UCSD-AML1 (cell line): ENCODE measurements at regions not wholly inside any gene's neighbourhood (a gene's known extent, or its start where the extent isn't known, plus 50 kb on each side); places are given as distances from the start of the nearest gene placed in this dataset.

Experiments used
- DNase-seq: peaks from one replicate; lab custom pipeline; 2025; ENCODE audit not compliant: unreplicated experiment; lab: John Stamatoyannopoulos, UW

DNA sequence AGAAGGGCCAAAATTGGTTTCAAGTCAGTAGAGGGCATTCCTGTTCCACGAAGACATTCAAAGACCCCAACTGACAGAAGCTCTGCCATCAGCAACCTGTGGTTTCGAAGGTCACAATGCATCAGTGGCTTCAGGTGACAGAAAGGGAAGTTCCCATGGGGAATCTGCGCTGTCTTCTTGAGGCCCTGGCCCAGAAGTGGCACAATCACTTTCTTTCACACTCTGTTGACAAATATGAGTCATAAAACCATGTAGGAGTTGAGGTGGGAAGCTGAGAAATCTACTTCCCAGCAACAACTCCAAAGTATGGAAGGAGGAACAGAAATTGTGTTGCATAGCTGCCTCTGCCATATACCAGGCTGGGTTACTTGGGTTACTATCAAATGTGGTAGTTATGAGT lies 621.1 kb upstream of the FANCL start:
- DNase-seq, result no peak

DNA sequence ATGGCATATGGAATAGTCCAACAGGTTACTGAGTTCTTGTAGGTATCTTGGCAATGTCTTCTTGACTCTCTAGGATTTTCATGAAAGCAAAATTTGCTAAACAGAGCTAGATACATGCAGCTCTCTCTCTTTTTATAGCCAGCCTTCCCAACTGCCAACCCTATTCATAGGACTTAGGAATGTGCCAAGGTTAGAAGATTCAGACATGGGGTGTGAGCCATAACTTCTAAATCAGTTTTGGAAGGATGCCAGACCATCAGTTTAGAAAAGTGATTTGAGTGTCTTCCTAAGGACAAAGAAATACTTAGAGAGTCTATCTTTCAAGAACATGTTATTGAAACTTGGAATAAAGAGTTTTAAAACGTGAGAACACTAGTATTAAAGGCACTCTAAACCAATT lies 619.5 kb upstream of the FANCL start:
- no peak for DNase-seq

DNA sequence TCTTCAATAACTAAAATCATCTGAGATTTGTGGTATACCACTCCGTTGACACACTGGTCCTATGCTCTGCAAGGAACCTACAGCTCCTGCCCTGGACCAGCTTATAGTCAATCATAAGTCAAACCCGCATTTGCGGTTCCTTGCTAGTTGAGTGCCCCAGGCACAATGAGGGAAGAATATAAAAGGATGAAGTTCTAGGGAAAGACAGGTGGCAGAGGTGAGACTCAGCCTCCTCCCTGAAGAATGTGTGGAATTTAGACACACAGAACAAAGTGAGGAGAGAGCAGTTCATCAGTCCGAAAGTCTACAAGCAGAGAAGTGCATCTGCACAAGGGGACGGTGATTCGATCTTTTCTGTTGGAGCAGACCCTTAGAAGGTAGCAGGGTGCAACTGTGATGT lies 615.0 kb upstream of the FANCL start:
- no peak for DNase-seq

DNA sequence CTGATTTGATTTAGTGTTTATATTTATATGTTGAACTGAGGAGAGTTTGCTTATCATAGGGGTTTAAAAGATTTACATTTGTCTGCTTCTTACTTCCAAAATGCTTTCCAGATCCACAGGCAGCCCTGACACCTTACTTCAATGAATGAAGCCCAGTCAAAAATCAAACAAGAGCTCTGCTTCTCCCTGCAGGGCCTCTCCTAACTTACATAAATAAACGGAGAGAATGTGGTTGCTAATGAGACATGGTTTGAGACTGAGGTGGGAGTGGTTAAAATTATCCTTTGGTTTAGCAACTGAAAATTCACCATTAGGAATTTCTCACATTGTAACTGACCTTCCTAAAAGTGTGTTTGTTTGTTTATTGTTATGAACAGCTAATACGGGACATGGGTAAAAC lies 612.3 kb upstream of the FANCL start:
- DNase-seq, result no peak

DNA sequence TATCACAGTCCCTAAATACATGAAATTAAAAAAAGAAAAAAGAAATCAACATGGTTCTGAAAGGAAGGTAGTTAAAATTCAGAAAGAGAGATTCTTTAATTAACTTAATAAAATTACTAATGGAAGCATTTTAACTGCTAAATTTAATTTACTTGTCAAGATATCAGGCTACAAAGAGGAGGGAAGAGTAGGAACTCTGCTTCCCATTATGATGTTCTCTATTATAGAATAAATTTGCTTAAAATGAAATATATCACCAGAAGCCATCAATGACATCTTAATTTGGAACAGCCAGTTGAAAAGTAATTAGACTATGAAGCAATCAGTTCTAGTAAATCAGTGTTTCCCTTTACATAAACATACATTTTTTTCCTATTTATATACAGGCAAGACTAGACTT lies 611.8 kb upstream of the FANCL start:
- DNase-seq, result no peak

DNA sequence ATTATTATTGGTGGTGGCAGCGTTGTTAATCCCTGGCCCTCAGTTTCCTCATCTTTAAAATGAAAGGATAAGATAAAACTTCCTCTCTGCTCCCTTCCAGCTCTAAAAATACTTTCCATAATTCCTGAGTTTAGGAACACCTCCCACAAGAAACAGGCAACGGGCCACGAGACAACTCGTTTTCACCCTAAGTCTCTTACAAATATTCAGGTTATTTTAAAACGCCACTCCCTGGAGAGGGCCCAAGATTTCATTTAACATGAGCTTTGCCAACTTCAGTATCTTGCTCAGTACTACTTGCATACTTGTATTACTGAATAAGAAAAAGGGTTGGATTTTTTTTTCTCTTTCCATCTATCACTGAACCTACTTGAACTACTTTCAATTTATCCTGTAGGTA lies 611.1 kb upstream of the FANCL start:
- DNase-seq, result no peak

DNA sequence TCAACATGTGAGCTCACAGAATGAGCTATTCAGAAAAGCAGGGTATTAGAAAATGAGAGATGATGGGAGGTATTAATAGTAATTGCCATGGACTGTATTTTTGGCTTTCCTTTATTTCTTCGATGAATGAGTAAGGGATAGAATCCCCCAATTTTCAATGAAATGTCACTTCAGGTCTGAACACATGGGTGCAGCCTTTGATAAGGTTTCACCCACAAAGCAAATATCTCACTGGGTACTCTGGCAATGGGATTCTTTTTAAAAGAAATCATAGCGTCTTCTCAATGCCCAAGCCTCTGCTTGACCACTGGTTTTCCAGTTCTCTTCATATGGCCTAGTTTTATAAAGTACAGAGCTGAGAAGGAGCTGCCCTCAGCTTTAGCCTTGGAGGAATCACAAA lies 610.5 kb upstream of the FANCL start:
- DNase-seq, result no peak

DNA sequence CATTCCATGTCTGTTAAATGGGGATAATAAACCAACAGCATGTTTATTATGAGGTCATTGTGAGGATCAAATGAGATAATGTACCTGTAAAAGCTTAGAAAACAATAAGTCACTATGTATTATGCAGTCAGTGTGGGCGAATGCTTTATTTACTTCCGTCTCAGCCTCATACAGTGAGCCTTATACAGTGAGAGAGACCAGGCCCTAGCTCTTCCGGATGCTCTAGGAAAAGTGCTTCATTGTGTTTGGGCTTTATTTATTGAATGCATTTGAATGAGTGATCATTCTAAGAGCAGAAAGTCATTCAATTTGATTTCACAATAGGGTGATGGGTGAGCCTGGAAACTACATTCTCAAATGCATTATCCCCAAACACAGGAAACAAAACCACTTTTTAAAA lies 603.9 kb upstream of the FANCL start:
- DNase-seq, result no peak

DNA sequence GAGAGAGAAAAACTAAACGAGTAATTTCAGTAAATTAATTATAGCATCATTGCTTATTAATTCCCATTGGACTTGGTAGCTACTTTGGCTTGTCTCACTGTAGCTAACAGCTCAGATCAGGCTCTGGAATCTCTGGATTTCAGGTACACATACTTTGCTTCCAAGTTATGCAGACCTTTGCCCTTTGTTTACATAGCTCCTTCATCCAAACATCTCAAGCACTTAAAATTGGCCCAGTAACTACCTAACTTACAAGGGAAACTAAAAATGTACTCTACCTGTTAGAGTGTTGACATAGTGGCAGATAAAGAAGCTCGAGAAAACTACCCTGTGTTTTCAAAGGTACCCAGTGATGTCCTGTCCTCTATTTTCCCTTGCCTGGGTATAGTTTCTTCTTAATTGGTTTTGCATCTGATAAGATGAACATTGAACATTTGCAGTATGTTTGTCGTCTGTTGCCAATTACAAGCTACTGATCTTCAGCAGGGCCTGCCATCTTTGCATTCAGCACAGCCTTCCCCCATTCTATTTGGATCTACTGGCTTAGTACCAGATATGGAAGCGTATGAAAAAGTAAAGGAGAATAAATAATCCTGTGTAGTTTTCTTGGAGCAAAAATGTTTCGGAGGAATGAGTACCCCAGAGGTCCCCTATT lies 601.5 kb upstream of the FANCL start:
- DNase-seq, result no peak

DNA sequence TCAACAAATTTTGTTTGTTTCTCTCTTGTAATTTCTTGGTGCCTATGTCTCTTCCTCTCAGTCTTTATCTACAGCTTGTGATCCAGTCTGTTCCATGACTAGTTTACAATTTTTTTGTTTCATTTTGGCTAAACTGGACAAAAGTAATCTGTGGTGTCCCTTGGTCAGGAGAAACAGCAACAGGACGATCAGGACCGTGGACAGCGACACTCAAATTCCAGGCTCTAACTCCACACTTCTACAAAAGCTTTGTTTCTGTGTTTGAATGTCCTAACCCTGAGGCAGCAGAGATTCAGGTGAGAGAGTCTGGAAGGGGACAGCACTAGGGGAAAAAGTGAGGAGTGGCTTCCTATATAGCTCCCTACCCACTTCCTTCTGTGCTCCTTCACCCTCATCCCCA lies 593.3 kb upstream of the FANCL start:
- DNase-seq, result peak; percentile 39

DNA sequence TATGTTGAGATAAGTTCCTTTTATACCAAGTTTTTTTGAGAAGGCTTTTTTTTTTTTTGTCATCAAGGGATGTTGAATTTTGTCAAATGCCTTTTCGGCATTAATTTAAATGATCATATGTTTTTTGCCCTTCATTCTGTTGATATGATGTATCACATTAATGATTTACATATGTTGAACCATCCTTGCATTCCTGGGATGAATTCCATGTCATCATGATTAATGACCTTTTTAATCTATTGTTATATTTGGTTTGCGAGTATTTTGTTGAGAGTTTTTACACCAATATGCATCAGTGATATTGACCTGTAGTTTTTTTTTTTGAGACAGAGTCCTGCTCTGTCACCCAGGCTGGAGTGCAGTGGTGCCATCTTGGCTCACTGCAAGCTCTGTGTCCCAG lies 585.7 kb upstream of the FANCL start:
- DNase-seq, result no peak

DNA sequence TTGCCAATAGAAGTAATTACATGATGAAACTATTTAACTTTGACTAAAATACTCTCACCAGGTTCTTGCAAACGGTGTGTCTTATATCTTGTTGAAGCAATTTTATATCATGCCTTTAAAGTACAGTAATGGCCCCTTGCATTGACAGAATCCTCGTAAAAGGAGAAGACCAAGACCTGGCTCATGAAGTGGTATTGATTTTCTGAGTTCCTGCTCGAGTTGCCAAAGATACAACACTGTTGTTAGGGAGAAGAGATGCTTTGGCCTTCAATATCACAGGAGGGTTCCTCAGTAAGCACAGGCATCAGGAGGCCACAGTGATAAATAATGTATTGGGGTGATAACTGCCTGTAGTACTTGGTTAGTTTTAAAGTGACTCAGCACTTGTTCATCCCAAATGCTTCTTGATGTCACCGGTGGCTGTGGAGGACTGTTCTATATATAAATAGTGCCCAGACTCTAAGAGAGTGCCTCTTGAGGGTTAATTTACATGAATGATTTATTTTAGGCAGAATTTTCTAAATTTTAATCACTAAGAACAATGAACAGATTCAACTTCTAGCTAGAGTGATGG lies 571.7 kb upstream of the FANCL start:
- no peak for DNase-seq

DNA sequence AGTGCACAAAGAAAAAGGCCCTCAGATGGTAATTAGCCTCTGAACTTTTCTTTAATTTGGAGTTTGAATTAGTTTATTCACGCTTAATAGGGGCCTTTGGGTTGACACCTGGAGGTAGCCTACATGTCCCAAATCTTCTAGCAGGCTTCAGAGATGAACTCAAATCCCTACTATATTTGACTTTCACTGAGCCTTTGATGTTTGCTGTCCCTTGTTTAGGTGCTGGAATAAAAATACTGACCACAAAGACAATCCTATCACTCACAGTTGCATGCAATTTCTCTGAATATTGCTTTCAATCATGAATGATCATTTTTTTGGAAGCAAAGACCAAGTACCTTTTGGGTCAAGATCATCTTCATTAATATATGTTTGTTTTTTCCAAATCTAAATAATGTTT lies 564.0 kb upstream of the FANCL start:
- DNase-seq, result no peak

DNA sequence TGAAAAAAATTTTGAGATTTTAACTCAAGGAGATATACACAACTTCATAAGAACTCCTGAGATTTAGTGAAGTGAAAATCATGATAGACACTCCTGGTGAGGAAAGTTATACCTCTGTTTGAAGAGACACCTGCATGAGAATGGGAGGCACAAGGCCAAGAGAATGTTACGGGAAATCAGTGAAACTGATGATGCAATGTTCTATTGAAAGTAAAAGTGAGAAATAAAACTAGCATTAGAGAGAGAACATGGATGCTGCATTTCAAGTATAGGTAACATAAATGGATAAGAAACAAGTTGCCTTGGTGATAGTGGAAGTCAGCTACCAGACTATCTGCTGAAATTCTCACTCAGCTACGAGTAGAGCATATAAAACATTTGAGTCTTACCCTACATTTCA lies 562.1 kb upstream of the FANCL start:
- no peak for DNase-seq

DNA sequence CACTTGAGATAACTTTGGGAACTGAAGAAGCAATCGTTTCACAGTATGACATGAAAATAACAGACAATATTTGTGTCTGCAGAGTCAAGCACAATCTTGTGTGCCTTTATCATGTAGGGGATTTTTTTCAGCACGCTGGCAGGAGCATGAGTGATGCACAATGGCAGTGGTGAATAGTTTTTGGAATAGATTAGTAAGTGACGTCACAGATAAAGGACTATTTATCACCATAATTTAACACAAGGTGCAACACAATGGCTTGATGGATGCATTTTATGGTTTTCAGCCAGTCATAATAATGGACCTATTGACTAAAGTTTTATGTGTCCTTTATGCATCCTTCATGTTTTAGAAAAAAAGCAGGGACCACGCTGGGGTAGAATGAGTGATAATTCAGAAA lies 559.8 kb upstream of the FANCL start:
- no peak for DNase-seq

DNA sequence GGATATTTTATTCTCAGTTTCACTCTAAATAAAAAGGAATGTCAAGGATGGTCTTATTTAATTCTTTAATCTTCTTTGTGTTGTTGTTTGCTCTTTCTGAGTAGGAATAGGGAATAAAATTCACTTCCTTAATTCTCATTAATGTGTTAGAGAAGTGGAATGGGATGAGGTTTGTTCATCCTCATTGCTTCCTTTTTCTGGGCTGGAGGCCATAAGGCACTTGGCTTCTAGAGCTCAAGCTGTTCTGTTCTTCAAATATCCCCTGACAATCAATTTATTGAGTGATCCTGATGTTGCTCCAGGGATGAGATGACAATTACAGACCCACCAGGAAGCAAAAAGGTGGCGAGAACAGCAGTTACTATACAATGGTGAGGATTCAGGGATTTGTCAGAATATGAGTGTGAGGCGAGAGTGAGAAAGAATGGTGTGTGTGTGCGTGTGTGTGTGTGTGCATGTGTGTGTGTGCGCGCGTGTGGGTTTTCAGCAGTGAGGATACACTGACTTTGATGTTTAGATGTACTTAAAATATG lies 557.6 kb upstream of the FANCL start:
- DNase-seq, result no peak

DNA sequence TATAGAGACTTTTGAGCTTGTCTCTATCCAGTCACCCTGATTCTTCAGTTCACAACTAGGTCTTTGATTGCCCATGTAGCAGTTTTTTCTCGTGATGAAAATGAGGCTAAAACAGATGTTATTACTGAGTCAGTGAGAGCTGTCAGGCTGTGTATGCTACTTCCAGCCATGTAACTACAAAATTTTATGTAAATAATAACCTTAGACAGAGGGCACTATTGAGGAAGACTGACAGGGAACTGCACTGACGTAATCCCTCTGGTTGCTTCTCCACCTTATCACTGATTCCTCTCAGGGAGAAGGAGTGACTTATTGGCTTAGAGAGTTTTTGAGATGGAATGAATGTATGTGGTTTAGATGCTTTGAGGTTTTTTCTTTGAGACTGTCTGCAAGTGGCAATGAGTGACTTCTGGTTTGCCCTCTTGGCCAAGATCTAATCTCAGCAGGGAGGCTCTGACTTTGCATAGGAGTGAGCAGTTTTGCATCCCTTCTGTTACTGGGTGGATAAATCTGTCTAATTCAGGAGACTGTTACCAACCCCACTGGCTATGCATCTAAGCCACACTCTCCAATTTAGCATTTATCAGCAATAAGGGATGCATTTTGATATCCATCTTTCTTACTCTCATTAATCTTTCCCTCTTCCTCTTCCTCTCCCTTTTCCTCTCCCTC lies 555.2 kb upstream of the FANCL start:
- DNase-seq, result no peak

DNA sequence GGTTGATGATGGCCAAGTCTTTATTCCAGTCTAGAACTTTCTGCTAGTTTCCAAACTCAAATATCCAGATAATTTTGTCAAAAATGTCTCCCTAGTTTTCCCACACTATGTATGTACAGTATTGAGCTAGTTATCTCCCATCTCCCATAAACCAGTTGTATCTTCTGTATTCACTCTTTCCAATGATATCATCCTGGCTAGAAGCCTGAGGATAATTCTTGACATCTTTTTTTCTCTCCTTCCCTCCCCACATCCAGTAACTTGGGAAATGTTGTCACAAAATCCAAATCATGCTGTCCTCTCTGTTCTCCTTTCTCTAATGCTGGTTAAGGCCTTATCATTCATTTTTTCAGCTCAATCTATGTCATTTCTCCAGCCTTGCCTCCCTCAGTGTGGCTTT lies 553.8 kb upstream of the FANCL start:
- no peak for DNase-seq

DNA sequence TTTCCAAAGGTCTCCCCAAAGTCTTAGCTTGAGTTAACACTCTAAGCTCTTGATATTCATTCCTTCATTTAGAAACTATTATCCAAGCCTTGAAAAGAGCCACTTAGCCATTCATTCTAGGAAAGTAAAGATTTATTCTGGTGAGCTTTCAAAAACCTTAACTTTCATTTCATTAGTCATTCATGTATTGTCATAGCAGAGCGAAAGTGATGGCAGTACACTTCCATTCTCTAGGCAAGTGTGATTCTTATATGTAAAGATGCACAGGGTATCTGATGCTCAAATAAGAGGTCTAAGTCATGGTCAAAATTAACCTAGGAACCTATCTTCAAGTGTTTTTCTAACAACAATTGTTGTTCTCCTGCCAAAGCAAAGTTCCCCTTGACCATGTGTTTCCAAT lies 553.0 kb upstream of the FANCL start:
- no peak for DNase-seq

DNA sequence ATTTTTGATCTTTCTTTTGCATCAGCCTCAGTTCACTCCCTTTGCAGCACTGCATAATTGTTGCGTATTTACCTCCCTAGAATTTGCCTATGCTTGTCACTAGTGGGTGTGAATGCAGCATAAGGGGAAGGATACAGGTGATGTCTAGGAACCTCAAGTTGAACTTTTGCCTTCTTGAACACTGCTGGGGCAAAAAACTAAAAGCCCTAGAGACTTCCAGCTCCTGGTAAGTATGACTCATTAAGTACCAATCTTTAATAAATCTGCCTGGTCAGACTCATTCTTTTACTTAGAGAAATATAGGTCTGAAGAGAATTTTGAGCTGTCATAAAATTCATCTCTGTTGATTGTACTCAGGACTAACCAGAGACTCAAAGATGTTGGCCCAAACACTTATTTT lies 547.3 kb upstream of the FANCL start:
- no peak for DNase-seq

DNA sequence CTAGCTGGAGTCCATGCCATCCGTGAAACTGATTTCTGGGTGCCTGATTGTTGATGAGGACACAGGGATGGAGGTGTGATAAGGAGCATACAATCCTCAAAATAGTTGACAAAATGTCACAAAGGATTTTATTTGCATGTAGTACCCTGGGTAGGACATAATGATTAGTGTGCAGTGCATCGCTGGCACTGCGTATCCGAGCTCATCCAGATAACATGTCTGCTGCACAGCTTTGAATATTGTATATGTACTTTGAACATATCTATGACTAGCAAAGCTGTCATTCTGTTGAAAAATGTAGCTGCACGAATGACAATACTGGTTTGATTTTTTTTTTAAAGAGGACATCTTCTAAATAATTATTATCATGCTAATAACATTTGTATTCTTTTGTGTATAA lies 529.7 kb upstream of the FANCL start:
- DNase-seq, result no peak

DNA sequence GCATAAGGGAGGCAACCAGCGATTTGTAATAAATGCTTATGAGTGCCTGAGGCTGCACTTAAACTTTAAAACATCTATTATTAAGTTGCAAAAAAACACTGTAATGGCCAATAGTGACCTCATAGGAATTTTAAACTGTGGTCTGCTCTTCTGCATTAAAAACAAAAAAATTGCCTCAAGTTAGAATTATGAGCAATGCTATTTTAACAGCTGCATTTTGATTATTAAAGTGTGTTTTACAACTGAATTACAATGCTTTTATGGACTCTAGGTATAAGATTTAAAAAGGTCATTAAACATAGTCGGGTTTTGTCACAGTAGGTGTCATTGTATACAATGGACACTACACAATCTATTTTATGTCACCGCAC lies 528.7 kb upstream of the FANCL start:
- no peak for DNase-seq
